LNCaP clone FGC (cell line): ENCODE measurements at regions not wholly inside any gene's neighbourhood (a gene's known extent, or its start where the extent isn't known, plus 50 kb on each side); places are given as distances from the start of the nearest gene placed in this dataset.

Source experiments
- DNase-seq: peaks from one replicate; pipeline ENCODE4 v3.0.0-alpha.2; 2011; ENCODE audit warnings: low read depth
- H3K4me3 ChIP-seq: 2 replicates; pipeline ENCODE4 v1.5.1; 2011; ENCODE audit warnings: mild to moderate bottlenecking, low read depth, low read length, control low read depth
- TF ChIP-seq, protein P1 (sequence below): IDR thresholded peaks from 2 replicates; pipeline ENCODE4 v1.5.1; 2012; ENCODE audit warnings: mild to moderate bottlenecking; ENCODE audit not compliant: control insufficient read depth, insufficient read depth; ENCODE audit errors: extremely low read depth

DNA sequence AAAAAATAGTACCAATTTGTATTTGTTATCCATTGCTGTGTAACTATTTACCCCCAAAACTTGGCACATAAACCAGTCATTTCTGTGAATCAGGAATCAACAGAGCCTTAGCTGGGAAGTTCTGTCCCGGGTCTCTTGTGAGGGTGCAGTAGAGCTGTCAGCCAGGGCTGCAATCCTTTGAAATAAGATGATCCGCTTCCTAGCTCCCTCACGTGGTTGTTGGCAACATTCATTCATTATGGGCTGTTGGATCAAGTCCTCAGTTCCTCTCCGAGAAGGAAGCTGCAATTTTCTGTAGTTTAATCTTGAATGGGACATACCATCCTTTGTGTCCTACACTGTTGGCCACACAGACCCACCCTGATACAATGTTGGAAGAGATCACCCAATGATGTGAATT lies 277.2 kb downstream of the SUCLA2 start:
- DNase-seq, result no peak
- H3K4me3 ChIP-seq, result no peak overlapping the region
- TF ChIP-seq, protein P1, sequence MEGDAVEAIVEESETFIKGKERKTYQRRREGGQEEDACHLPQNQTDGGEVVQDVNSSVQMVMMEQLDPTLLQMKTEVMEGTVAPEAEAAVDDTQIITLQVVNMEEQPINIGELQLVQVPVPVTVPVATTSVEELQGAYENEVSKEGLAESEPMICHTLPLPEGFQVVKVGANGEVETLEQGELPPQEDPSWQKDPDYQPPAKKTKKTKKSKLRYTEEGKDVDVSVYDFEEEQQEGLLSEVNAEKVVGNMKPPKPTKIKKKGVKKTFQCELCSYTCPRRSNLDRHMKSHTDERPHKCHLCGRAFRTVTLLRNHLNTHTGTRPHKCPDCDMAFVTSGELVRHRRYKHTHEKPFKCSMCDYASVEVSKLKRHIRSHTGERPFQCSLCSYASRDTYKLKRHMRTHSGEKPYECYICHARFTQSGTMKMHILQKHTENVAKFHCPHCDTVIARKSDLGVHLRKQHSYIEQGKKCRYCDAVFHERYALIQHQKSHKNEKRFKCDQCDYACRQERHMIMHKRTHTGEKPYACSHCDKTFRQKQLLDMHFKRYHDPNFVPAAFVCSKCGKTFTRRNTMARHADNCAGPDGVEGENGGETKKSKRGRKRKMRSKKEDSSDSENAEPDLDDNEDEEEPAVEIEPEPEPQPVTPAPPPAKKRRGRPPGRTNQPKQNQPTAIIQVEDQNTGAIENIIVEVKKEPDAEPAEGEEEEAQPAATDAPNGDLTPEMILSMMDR, result no peak

DNA sequence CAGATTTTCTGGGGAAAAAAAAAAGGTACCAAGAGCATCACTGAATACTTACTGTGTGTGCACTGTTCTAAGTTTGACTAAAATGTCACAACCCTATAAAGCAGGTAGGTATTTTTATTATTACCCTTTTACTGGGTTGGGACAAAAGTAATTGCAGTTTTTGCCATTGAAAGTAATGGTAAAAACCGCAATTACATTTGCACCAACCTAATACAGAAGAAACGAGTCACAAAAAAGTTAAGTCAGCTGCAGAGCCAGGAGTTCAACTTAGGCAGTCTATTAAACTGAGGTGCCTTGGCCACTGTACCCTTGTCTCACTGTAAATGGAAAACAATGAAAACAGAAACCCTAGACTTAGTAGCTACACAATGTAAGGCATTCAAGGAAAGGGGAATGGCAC lies 281.9 kb downstream of the SUCLA2 start:
- H3K4me3 ChIP-seq, result no peak overlapping the region
- TF ChIP-seq, protein P1, result no peak
- no peak for DNase-seq

DNA sequence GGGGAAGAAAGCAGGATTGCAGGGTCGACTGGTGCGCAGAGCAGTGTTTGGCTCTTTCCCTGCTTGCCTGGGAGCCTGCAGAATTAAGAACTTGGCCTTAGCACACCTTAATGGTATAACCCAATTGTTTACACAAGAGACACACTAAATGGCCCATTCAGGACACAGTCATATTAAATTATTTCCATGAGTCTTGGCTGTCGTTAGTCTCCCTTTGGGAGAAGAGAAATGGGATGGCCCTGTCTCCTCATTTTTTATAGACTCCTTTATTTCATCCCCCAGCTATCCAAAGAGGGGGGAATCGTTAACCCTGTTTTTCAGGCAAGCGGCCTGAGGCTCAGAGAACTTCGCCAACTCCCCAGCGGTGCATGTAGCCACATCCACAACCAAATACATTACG lies 282.5 kb downstream of the SUCLA2 start:
- no peak for DNase-seq
- H3K4me3 ChIP-seq, result no peak overlapping the region
- TF ChIP-seq, protein P1, result no peak

DNA sequence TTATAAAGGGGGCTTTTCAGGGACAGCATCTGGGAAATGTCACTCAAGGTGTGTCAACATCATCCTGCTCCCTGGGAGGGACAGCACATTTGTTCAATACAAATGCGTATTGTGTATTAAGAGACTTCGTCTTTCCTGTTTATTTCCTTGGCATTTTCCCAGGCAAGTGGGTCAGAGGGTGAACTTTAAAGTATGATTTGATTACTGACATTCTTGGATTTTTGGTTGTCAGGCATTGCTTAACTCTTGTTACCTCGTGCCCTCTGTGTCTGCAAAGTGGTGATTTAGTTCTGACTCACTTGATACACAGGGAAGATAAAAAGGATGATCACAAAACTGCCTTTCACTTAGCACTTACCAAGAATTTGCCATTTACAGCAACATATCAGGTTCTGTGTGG lies 292.7 kb downstream of the SUCLA2 start:
- DNase-seq, result no peak
- no peak overlapping the region for H3K4me3 ChIP-seq
- TF ChIP-seq, protein P1, result no peak

DNA sequence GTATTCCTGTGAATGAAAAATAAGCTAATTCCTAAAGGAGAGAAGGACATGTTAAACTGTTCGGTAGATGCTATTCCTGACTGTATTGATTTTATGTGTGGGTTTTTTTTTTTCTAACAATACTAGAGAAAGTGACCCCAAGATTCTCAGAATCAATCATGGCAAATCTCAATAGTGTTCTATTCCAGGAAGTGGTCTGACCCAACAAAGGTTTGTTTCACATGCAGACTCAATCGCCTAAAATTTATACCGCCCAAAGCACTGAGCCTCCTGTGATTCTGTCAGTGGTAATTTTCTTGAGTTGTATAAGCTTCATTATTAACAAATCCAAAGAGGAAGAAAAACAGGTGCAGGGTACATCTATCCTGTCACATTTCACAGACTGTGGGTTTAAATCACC lies 293.7 kb downstream of the SUCLA2 start:
- TF ChIP-seq, protein P1, result no peak
- H3K4me3 ChIP-seq, result no peak overlapping the region
- DNase-seq, result no peak

DNA sequence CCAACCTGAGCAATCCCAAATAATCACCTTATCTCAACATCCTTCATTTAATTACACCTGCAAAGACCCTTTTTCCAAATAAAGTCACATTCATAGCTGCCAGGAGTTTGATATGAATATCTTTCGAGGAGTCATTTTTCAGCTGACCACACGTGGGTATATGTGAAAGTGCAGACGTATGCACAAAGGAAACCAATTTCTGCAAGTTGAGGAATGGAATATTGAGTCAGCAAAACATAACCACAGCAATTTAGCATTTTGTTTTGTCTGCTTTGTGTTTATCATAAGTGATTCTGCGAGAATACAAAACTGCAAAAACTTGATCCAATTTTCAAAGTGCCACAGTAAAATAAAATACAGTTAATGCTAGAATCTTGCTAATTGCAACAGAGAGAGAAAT lies 295.9 kb downstream of the SUCLA2 start:
- TF ChIP-seq, protein P1, result no peak
- no peak for DNase-seq

DNA sequence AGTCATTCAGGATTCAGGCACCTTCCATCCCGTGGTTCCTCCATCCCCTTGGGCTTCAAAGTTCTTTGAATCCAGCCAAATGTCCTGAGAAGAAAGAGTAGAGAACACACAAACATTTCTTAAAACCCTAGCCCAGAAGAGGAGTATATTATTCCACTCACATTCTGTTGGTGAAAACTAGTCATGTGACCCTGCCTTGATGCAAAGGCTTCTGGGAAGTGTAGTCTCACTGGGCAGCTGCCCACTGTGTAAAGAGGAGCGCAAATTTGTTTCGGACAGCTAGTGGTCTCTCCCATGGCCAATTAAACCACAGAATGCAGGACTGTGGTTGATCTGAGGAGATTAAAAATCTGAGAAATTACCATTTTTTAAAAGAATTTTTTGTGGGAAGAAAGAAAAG lies 304.4 kb downstream of the SUCLA2 start:
- TF ChIP-seq, protein P1, result no peak
- DNase-seq, result no peak
- no peak overlapping the region for H3K4me3 ChIP-seq

More for the DNA sequence above, 295.9 kb downstream of the SUCLA2 start:
- no peak overlapping the region for H3K4me3 ChIP-seq
